ENCODE measurements at regions not wholly inside any gene's neighbourhood (a gene's known extent, or its start where the extent isn't known, plus 50 kb on each side); places are given as distances from the start of the nearest gene placed in this dataset.

DNA sequence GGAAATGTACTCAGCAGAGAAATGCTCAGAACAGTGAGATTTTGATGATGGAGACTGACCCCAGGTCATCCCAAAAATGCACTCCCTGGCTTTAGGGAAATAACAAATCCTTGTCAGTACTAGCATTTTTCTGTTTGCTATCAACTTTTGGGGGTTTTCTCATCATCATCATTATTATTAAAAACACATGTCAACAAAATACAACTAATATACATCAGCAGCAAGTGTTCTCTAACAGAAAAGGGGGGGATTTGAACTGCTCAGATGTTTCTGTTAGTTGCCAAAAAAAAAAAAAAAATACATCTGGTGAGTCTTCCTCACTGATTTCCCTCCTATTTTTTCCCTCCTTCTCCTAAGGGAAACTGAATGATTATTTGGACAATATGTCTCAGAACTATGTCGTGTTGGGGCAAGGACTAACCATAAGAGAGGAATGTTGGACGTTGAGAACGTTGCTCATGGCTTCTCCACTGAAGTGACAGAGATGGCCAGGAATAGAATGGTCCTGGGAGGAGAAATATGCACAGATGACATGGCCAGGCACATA is 230.0 kb upstream of the MCTP2 start:
- DNase-seq = no peak

DNA sequence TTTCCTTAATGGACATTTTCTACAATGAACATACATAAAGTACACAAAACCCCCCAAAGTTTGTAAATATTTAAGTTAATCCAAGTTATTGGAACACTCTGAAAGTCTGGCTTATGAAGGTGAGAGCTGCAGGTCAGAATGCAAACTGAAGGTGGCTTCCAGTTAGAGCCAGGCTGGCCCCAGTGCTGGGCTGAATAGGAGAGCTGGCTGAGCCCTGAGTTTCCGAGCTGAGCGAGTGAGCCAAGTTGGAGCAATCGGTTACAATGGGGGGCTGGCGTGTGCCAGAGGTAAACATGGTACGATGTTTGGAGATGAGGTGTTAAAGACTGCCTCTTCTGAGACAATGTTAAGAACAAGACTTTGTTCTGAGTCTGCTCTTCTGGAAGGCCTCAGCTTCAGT is 230.8 kb upstream of the MCTP2 start:
- no peak for DNase-seq

DNA sequence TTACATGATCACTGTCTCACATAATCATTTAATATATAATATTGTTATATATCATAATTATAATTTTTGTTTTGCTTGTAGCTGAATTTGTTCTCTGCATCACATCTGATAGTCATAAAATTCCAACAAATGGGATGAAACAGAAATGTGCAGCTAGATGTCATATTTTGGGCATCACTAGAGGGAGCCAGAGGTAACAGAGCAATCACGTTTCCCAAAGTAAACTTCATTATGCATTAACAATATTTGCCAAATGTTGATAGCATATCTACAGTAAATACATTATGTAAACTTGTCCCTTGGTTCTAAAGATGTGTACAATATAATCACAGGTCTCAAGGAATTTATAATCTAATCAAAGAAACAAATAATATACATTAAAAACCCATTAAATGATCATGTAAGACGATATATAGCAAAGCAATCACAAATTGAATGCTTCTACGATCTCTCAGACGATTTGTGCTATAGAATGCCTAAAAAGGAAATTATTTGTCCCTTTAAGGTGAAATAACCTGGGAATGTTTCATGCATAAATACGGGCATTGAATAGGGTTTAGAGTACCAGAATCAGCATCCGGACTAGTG is 234.2 kb upstream of the MCTP2 start:
- DNase-seq = peak; percentile 11

DNA sequence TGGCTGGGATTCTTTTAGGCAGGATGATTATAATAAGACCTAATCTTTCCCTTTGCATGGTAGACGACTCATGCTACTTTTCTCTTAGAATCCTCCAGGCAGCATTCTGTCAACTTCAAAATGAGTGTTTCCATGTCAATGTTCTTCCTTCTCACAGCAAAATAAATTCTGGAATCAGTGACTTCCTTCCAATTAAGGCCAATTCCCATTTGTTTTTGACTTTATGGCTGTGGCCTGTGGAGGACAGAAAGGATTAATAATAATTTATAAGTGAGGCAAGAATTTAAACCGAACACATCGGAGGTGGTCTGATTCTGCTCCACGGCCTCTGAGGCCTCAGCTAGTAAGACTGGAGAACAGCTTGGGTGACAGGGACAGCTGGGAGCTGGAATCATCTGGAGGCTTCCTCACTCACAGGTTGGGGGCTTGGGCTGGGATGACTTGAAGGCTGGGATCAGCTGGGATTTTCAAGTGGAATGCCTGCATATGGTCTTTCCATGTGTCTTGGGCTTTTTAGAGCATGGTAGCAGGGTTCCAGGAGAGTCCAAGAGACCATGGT is 241.8 kb upstream of the MCTP2 start:
- no peak for DNase-seq

DNA sequence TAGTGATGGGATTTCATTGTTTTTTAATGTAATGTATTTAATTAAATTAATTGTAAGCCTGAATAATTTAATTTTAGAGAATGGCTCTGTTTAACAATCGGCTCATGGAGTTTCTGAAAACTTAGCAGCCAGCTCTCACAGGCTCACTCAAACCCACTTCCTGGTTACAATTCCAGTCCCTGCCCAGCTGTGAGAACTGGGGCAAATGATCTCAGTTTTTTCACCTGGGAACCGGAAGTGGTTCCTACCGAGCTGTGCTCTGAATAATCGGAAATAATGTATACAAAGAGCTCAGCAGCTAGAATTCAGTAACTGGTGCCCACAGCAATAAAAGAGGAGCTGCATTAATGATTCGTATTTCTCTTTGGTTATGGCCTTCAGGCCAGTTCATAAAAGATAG is 244.3 kb upstream of the MCTP2 start:
- no peak for DNase-seq

DNA sequence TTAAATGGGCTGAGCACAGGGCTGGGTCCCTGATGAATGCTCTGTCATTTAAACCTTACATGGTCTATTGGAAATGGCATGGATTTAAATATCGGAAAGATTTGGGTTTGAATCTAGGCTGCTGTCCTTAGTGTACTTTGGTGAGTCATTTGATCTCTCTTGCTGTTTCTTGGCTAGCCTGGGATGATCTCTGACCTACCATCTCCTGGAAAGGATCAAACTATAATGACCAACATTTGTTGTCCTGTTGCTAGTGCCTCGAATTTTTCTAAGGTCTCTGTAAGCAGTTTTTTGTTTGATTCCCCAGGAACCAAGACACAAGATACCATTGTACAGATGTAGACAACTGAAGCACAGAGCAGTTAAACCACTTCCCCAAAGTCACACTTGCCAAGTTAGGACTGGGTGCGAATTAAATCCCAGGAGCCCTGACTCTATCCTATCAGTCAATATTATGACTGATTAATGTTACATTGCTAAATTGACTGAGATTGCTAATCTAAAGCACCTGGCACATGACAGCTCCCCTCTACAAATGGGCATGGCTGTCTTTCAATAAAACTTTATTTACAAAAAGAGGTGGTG is 244.9 kb upstream of the MCTP2 start:
- no peak for DNase-seq

DNA sequence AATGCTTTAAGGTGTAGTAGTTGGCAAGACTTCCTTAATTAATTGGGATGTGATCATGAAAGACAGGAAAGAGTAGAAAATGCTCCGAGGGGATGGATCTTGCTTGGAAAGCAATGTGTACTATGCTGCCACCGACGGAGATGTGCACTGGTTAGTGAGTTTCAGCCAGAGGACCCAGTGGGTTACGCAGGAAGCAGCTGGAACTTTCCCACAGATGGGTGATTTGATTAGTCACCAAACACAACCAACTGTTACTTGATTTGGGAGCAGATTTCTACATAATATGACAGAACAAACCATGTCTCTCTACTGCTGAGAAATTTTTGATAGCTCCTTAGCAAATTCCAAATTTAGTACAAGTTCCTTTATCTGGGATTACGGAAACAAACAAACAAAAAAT is 245.4 kb upstream of the MCTP2 start:
- DNase-seq = no peak

DNA sequence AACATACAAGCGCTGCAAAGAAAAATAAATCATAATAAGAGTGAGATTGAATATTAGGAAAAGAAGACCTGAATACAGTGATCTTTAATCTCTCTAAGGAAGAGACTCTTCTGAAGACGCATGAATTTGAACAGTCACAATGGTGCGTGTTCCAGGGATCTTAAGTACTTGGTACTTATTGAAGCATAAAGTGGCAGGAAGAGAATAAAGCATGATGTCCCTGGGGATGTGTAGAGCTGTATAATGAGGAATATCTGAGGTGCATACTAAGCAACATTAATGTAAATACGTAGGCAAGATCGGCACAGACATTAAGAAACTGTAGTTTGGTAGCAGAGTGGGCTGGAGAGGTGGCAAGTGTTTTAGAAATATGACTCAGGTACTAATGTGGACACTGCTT is 246.2 kb upstream of the MCTP2 start:
- no peak for DNase-seq

DNA sequence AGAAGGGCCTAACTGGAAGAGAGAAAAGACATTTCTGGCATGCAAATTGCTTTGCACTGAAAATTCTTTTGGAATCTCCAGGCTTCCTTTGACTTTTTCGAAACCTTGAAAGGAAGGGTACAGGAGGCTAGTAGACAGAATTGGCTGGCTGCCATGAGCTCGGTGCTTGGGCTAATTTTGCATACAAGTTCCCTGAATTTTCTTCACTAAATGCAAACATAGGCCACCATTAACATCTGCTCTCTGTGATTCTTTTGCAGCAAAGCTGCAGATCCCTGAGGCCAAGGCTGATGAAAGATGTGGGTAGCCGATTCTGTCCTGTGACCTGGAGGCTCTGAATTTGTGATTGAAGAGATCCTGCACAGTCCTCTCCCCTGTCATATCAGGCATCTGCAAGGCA is 247.8 kb upstream of the MCTP2 start:
- DNase-seq = no peak

DNA sequence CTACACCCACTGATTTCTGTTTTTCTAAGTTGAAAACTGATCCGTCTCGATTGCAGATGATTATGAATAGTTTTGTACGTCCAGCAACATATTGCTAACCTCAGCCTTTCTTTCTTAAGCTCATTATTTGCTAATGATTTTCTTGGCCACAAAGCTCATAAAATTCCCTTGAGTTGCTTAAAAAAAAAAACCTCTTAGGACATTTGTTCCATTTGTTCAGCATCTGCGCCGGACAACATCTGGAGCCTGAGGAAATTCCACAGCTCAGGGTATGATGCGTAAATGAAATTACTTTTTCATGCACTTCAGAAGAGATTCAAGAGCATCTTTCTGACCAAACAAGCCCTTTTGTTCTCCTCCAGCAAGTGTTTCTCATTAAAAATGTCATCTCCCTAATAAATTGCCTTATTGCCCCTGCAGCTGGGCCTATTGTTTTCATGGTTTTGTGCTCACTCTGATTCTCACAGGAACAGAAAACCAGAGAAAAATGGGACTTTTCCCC is 249.1 kb upstream of the MCTP2 start:
- no peak for DNase-seq

DNA sequence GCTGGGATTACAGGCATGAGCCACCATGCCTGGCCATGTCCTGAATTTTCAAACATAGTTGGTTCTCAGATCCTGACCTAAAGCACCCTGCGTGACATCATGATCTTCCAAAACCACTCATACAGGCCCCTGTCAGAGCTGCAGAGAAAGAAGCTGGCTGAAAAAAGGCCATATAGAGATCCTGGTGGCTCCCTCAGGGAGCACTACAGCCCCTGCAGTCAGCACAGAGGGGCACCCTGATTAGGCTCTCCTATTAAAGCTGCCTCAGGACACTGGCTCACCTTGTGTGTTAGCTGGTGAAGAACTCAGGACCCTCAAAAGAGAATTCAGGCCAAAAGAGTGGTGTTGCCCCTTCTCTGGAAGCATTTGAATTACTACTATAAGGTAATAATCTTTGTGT is 249.7 kb upstream of the MCTP2 start:
- DNase-seq = no peak

DNA sequence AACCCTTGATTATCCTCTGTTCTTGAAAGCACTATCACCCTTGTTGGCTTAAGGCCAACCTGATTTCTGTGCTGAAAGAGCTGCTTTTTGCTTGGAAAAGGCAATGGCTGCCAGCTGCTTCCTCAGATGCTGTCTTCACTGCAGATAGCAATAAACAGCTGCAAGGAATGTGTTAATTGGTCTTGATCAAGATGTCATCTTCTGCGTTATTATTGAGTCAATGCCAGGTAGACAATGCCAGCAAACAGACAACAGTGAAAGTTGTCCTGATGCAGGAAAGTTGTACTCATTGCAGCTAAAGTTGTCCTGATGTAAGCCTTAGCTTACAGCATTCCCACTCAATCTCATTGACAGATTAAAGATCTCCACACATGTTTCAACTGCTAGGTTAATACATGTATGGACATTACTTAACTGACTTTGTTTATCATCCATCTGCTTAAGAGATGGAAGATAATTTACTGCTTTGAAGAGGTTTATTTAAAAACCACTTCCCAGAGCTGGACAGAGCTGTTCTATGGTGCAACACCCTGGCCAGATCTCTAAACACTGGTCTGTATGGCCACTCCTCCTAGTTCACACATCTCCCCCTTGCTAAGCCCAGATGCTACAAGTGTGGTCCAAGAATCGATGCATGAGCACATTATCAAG is 251.0 kb upstream of the MCTP2 start:
- DNase-seq = peak; percentile 8

DNA sequence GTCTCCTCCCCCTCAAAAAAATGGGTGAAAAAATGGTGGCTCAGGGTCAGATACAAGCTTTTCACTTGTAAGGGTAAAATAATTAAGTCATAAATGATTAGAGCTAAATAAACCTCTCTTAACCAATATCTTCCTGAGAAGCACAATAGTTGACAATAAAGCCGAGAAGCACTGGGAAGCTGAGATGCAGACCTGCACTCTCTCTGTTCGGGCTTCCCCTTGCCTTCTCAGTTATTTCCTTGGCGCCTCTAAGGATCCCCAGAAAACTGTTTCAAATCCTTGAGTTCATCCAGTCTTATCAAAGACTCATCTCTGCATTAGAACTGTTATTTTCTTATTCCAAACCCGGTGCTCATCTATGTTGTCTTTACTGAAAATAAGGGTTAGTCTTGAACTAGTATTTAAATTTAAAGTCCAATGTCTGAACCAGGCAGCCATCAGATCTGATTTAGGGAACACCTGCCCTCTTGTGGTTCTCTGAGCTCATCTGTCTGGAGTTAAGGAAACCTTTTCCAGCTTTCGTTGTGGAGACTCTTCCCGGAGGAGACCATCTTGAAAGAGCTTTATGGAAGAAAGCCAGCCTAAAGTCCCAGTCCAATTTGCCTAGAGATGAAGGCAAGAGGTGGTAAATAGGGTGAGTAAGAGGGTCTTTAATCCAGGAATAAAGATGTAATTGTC is 256.4 kb upstream of the MCTP2 start:
- DNase-seq = peak; percentile 25

DNA sequence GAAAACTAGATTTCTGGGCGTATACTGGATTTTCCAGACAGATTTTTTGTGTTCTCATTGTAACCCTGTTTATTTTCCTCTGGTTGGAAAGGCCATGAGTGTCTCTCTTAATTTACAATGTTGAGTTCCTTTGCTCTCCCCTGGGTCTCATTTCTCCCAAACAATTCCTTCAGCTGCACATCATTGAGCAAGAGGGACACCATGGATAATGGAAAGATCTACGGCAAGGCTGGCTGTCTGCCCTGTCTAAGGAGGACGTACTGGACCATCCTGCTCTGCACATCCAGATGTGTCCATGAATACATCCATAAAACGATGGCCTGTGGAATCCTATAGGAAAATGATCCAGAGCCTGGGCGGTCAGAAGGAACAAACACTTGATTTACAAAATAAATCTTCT is 258.1 kb upstream of the MCTP2 start:
- DNase-seq = no peak

DNA sequence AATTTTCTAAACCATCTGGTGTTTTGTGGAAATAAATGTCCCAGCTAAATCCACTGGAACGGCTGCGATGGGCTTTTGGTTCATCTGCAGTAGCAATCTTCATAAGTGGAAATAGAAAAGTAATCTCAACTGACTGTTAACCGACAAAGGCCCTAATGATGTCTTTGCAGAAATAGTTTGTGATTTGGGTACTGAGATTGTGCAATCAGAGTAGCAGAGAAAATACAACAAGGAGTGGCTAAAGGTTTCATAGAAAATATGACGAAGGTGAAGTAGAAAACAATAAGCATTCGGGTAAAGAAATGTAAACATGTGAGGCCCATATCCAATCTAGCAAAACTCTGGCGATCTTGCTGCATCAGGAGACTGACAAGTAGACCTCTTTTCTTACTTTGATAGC is 262.6 kb upstream of the MCTP2 start:
- DNase-seq = no peak

DNA sequence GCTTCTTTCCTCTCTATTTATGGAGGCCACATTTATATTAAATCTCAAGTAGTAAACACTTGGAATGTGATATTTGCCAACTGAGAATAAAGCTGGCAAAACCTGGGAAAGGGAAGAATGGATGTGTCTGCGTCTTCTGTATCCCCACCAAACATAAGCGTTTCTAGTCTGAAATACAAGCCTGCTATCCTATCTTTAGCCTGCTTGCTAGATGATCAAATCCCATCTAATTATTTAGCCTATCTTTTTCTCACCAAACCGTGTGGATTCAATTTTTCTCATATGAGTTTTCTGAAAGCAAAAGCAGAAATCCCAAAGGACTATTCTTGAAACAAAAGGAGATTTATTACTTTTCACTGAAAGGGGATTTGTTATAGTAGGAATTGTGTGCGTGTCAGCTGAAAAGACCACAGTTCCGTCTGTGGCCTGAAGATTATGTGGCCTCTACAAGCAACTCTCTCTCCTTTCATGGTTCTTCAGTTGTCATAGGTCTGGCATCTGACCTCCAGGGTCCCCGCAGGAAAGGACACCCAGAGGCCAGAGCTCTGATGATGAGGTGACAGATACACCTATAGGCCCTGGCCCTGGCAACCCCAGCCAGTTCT is 266.0 kb upstream of the MCTP2 start:
- no peak for DNase-seq

DNA sequence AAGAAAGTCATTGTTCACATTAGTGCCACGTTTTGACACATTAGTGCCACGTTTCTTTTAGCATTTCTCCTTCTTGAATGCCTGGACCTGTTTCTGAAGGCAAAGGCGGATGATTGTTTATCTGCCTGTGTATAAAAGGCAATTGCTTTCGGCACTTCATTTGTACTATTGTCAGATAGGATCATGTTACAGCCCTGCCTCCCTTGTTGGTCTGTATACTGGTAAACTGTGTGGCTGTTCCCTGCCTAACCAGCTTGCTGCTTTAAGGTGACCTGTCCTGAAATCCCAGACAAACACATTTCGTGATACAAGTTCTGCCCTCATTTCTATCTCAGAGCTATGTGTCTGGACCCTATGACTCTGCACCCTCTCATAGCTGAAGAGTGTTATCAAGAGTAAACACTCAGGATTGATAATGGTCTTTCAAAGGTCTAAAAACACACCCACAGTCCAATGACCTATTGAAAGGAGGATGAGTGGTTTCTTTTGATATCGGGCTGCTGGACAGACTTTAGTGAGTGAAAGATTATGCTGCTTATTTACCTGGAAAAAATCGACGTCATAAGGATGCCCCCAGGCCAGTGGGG is 276.3 kb upstream of the MCTP2 start:
- peak; percentile 76 for DNase-seq

DNA sequence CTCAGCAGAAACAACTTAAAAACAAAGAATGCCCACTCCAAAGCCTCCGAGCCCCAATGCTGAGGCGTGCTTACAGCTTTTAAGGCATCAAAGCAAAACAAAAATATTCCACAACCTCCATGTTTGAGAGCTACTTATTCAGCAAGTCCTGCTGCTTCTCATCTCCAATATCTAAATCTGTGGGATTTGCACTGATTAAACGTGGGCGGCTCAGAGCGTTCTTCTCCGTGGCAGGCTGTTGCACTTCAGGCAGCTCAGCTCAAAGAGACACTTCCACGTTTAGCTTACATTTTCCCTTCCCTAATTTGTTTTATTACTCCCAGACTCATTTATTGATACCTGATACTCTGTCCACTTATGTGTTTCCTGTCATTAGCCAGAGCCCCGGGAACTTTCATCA is 282.6 kb upstream of the MCTP2 start:
- no peak for DNase-seq

DNA sequence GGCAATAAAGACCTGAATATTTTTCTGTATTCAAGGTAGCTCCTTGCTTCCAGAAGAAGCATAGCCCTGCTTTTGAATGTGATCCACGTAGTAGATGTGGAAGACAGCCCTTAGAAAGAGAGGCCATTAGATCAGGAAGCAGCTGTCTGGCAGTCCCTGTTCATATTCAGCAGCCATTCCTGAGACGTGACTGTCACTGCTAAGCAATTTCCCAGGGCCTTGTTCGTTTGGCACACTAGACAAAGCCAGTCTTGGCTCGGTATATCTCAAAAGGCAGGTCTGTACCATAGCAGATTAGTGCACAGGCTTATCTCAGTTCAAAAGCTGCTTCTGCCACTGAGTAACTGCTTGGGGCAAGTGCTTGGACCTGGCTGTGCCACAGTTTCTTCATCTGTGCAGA is 287.8 kb upstream of the MCTP2 start:
- peak; percentile 92 for DNase-seq

DNA sequence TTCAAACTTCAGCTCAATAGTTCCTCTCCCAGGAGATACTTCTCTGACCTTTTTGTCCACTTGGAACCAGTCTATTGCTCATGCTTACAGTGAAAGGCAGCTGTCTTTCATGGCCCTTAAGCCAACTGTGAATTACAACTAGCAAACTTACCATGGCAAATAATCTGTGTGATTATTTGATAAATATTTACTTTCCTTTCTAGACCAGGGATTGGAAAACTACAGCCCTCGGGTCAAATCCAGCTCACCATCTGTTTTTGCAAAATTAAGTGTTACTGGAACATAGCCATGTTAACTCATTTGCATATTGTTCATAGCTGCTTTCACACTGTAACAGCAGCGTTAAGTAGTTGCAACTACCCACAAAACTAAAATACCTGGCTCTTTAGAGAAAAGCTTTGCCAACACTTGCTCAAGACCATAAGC is 289.1 kb upstream of the MCTP2 start:
- DNase-seq = peak; percentile 41

DNA sequence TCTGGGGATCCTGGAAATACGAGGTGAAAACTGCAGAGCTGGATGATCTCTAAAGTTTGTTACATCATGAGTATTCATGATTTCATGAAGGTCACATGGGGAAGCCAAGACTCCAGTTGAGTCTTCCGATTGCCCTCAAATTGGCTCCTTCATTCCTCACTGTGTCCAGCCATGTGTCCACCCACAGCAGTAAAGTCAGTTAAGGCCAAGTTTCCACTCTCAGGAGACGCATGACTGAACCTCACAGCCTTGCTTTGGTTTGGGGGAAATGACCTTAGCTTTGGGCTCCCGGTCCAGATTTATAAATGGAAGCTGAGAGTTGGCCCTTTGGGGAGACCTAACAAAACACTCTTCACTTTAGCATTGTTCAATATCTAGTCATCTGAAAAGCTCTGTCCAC is 289.7 kb upstream of the MCTP2 start:
- no peak for DNase-seq

DNA sequence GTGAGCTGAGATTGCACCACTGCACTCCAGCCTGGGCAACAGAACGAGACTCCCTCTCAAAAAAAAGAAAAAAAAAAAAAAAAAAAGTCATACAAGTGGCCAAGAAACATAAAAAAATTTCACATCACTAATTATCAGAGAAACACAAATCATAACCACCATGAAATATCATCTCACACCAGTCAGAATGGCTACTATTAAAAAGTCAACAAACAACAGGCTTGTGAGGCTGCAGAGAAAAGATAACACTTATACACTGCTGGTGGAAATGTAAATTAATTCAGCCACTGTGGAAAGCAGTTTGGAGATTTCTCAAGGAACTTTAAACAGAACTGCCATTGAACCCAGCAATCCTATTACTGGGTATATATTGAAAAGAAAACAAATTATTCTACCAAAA is 291.1 kb upstream of the MCTP2 start:
- DNase-seq = peak; percentile 74

Data from hematopoietic multipotent progenitor cell treated with erythropoietin and hydrocortisone succinate and interleukin-3 and kit ligand, for 8 days (in vitro differentiated cells).